Suprapubic skin (tissue), 3 donors: ENCODE measurements at regions not wholly inside any gene's neighbourhood (a gene's known extent, or its start where the extent isn't known, plus 50 kb on each side); places are given as distances from the start of the nearest gene placed in this dataset.

Experiments
- CTCF ChIP-seq, 2 donors: fragments of 200-600 bp in 1 of 2; fragments of 450-650 bp in 1 of 2; sonication (generic) in 1 of 2; IDR thresholded peaks; one replicate each; pipeline ENCODE4 v1.5.1; 2016 to 2019; ENCODE audit warnings: antibody characterized with exemption in 2 of 2, mild to moderate bottlenecking in 1 of 2, moderate library complexity in 1 of 2
- POLR2A ChIP-seq, 2 donors: fragments of 450-650 bp; IDR thresholded peaks; one replicate each; pipeline ENCODE4 v1.6.1; 2017; ENCODE audit warnings: antibody characterized with exemption in 2 of 2, mild to moderate bottlenecking in 2 of 2, moderate library complexity in 2 of 2

- TF ChIP-seq POLR2A (IDR thresholded peaks at IDR 0.05) (no peak), CTCF (IDR thresholded peaks at IDR 0.05) (no peak)
Observed at GRCh38 chr12:90896164-90896563, 58.8 kb downstream of the CCER1 start.
